ENCODE measurements at regions not wholly inside any gene's neighbourhood (a gene's known extent, or its start where the extent isn't known, plus 50 kb on each side); places are given as distances from the start of the nearest gene placed in this dataset.

GRCh38 chr22:47382164-47382890 lies 619.9 kb downstream of the TBC1D22A start:
- no peak for ATAC-seq
- DNase-seq (ENCODE audit: missing footprints) = no peak
- intact Hi-C loops (cut with DNase I) = no loop called here

DNA sequence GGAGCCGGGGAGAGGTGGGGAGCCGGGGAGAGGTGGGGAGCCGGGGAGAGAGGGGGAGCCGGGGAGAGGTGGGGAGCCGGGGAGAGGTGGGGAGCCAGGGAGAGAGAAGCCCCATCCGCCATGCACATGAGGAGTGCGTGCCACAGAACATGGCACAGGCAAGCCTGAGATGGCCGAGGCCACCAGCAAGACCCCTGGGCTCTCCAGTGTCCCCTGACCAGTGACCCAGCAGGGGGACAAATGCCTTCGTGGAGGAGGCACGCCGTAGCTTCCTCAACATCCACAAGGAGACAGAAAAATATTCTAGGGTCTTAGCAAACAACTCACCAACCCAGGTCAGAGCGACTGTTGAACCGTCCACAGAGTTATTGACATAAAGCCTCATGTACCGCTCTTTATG lies 618.8 kb downstream of the TBC1D22A start:
- ATAC-seq (no peak), DNase-seq (ENCODE audit: missing footprints) (no peak)
- intact Hi-C loops (cut with DNase I) = no loop called here

DNA sequence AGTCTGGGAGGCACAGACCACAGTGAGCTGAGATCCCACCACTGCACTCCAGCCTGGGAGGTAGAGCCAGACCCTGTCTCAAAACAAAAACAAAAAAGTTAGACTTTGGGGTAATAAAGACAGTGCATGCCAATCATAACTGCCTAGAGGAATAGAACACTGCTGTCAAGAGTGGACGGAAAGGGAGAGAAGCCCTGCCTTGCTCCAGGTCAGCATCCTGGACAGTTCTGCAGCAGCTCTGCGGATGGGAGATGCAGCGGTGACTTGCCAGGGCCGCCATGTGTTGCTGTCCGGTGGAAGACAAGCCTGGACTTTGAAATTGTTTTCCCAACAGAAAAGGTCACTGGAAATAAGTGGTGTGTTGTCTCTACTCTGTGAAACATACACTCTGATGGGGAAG lies 618.2 kb downstream of the TBC1D22A start:
- intact Hi-C loops (cut with DNase I) = no loop called here
- ATAC-seq = no peak
- DNase-seq (ENCODE audit: missing footprints) = no peak

DNA sequence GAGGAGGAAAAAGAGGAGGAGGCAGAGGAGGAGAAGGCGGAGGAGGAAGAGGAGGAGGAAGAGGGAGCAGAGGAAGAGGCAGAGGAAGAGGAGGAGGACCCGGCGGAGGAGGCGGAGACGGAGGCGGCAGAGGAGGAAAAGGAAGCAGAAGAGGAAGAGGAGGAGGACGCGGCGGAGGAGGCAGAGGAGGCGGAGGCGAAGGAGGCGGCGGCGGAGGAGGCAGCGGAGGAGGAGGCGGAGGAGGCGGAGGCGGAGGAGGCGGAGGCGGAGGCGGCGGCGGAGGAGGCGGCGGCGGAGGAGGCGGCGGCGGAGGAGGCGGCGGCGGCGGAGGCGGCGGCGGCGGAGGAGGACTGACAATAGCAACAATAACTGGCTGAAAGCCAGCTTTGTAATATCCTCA lies 616.6 kb downstream of the TBC1D22A start:
- ATAC-seq = no peak
- intact Hi-C loops (cut with DNase I) = no loop called here
- no peak for DNase-seq (ENCODE audit: missing footprints)

DNA sequence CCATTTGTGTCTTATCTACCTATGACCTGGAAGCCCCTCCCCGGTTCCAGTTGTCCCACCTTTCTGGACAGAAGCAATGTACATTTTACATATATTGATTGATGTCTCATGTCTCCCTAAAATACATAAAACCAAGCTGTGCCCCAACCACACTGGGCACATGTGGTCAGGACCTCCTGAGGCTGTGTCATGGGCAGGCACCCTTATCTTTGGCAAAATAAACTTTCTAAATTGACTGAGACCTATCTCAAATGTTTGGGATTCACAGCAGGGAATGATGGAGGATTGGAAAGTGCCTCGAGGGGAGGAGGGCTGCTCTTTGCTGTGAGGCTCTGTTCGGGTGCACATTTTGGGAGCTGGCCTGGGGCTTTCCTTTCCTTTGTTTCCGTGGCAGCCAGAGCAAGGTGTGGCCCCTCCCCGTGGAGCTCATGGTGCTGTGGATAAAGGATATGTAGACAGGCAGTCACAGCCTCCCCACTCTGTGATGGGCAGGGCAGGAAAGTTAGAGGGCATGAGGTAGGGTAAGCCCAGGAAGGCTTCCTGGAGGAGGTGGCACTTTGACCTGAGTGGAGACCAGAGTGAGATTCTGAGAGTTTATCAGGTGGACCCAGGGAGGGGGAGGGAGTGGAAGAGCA lies 615.6 kb downstream of the TBC1D22A start:
- intact Hi-C loops (cut with DNase I) = no loop called here
- ATAC-seq (no peak), DNase-seq (ENCODE audit: missing footprints) (no peak)

GRCh38 chr22:47376901-47377505 lies 614.6 kb downstream of the TBC1D22A start:
- ATAC-seq (no peak), DNase-seq (ENCODE audit: missing footprints) (no peak)
- intact Hi-C loops (cut with DNase I) = no loop called here

GRCh38 chr22:47376322-47376700 lies 613.9 kb downstream of the TBC1D22A start:
- ATAC-seq (no peak), DNase-seq (ENCODE audit: missing footprints) (no peak)
- intact Hi-C loops (cut with DNase I) = no loop called here

DNA sequence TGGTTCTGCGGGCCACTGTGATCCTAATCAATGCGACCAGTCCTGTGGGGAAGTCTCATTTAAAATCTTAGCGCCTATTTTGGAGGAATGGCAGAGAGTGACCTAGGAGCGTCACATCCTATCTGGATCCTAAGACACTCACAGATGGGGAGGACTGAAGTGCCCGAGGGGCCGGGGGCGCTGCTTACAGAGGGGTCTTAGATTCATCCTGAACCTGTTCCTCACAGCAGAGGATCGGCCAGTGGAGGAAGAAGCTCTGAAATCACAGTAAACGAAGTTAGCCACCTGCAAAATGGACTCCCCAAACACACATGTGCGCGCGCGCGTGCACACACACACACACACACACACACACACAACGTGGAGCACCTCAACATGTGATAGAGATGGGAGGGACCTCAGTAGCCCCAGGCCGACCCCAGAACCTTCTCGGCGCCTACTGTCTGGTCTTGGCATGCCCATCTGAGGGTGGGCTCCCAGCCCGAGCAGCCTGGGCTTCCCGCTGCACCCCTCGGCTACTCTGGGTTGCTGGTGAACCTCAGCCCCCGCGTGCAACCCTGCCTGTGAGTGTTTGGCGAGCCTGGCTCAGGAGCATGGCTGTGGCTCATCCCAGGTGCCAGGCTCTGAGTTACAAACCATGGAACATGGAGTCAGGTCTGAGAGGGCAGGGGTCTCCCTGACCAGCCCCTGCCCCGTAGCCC lies 613.3 kb downstream of the TBC1D22A start:
- ATAC-seq (no peak), DNase-seq (ENCODE audit: missing footprints) (no peak)
- intact Hi-C loops (cut with DNase I) = no loop called here

DNA sequence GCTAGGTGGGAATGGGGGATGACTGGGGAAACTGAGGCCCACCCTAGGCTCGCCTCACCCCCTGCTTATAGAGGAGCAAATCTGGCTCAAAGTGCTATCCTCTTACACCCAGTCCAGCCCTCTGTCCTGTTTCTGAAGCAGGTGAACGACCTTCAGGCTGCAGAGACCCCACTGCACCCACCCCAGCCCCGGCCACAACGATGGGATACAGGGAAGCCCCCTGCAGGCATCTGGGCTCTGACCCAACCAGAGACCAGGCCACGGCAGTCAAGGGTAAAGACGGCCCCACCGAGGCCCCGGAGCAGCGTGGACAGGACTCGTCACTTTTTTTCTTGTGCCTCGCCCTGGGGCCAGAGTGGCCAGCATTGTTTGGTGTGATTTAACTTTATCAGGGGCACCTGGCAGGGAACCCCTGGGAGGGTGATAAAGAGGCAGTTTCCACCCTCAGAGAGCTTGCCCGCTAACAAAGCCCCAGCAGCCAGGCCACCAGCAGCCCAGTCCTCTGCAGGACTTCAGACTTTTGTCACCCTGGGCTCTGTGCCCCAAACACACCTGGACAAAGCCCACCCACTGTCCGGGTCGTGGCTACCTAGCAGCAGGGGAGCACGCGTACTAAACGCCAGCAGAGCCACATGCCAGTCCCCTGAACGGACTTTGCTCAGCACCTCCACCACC lies 612.6 kb downstream of the TBC1D22A start:
- intact Hi-C loops (cut with DNase I) = no loop called here
- DNase-seq (ENCODE audit: missing footprints) (no peak), ATAC-seq (no peak)

DNA sequence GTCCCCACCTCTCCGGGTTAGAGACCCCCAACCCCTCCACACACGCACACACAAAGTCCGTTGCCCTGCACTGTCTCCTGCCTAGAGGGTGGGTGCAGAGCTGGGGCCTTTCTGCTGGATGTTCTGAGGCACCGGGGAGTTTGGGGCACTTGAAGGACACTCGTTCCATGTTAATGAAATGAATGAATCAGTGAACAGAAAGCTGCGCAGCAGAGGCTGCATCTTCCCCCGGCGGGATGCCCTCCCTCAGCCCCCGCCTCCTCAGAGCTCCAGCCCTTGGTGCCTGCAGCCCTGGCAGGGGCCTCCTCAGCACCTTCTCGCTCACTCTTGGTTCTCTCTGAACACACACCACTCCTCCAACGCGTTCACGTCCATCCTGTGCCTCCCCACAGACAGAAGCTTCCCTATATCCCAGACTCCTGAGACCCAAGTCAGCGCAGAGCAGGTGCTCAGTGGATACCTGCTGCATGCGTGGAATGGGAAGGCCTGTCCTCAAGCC lies 611.9 kb downstream of the TBC1D22A start:
- ATAC-seq (no peak), DNase-seq (ENCODE audit: missing footprints) (no peak)
- intact Hi-C loops (cut with DNase I) = no loop called here

DNA sequence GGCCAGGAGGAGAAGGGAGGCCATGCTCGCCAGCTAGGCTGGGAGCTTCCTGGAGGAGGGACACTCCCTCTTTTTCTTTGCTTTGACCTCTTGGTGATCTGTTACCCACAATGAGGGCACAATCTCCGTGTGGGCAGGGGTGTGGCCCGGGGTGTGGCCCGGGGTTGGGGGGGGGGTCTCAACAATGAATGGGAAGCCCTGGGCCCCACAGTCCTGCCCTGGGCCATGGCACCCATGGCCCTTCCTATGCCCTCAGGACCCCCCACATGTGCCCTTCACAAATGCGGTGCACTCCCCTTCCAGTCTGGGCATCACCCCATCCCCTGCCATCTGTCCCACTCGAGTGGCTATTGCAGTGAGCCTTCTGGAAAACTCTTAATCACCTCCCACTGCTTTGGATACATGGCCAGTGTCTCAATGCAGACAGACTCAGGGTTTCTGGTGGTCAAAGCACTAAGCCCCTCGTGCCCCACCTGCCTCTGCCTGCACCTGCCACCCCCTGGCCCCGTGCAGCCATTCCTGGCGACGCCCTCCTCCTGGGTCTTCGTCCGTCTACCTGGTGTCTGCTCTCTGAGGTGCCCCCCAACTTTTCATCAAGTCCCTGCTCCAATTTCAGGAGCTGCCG lies 611.3 kb downstream of the TBC1D22A start:
- intact Hi-C loops (cut with DNase I) = no loop called here
- no peak for ATAC-seq
- no peak for DNase-seq (ENCODE audit: missing footprints)

DNA sequence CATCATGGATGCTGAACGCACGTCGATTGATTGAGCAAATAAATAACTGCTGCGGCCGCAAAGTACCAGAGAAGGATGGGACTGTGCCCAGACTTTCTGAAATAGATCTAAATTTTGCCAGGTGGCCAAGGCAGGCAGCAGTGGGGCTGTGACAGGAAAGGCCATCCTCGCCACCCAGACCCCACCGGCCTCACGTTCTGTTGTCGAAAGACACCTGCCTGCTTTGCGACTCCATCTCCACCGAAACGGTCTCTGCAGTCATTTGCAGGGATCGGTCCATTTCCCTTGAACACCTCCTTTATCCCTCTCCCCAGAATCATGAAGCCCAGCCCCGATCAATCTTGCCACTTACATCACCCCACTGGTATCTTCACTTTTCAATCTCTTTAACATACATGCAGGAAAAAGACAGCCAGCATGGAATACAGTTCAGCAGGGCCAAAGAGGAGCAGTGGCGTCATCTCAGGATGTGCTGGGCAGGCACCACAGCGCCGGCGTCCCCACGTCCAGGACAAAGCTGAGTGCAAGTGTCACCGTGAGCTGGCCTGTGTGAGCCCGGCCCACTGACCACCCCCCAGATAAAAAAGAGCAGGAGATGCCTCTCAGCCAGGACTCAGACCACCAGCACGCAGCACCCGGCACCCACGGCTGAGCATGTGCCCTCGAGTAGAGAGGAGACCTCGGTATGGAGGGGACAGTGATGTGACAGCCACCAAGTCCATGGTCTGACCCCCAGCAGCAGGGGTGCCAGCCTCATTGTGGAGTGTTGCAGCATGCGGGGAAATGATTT lies 610.3 kb downstream of the TBC1D22A start:
- DNase-seq (ENCODE audit: missing footprints) (no peak), ATAC-seq (no peak)
- intact Hi-C loops (cut with DNase I) = no loop called here

DNA sequence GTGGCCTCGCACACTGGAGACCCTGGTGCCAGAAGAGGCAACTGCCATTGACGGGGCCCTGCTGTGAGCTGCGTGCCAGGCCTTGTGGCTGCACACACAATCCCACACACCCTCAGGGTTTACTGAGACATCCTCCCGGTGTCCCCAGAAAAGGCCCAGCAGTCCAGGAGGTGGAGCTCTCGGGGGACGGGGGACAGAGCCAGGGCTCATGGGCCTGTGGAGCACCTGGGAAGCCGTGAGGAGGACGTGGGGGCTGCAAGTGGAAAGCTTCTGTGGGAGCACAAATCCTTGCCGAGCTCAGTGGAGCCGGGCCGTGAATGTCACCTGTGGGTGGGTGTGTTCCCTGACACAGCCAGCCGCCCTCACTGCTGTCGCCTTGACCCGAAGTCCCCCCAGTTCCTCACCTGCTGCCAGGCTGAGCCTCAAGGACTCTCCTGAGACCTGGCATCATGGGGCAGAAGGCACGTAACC lies 609.7 kb downstream of the TBC1D22A start:
- DNase-seq (ENCODE audit: missing footprints) (no peak), ATAC-seq (no peak)
- intact Hi-C loops (cut with DNase I) = no loop called here

DNA sequence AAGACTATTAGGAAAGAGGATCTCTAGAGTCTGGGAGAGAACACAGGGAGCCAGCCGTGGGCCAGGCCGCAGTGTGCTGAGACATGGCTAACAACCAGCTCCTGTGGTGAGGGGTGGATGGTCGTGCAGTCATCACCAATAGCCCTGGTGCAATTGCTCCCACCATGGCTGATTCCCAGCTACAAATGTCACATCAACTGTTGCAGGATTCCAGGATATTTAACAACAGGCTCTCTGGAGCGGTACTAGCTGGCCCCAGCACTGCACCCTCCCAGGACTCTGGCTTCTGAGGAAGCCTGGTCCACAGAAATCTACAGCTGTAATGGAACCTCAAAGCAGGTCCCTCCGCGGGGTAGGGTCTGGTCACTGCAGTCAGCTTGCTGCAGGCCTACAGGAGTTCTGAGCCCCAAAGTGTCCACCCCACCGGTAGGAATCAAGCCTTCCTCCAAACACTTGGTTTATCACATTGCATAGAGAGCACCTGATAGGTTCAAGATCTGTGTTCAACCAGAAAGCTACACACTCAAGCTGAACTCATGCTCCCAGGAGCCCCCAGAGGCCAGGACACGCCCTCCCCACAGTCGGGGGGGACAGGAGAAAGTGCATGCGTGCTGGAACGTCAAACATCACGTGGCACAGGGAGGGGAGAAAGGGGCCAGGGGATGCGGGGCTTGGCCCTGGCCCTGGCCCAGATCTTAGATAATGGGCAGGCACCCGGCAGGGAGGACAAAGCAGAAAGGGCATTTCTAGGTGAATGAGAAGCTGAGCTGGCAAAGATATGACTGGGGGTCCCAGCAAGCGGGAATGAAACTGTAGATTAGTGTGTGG lies 609.0 kb downstream of the TBC1D22A start:
- no peak for DNase-seq (ENCODE audit: missing footprints)
- ATAC-seq = no peak
- intact Hi-C loops (cut with DNase I) = no loop called here

DNA sequence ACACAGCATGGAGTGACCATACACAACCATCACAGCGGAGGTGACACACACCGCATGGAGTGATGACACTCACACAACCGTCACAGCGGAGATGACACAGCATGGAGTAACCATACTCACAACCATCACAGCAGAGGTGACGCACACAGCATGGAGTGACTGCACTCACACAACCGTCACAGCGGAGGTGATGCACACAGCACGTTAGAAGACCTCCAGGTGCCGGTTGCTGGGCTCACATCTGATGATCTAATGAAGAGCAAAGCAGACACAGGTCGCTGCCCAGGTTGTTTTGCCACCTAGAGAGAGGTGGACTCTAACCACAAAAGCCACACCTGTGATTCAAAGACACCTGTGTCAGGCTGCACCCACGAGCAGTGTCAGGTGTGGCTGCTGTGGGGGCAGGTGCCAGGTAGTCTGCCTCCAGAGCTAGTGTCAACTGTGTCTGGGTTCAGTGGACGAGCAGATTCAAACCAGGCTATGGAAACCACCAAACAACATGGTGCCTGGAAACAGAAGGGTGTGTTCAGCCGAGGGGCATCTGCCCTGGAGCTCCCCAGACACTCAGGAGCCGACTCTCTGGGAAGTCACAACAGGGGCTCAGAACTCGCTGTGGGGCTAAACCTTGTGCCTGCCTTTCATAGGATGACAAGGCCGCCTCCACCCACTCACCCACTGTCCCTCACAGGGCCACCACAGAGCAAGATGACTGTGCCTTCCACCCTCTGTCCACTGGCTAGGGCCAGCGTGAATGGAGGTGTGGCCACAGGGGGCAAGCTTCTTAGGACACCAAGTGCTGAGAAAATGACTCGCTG lies 608.2 kb downstream of the TBC1D22A start:
- no peak for DNase-seq (ENCODE audit: missing footprints)
- intact Hi-C loops (cut with DNase I) = no loop called here
- no peak for ATAC-seq

GRCh38 chr22:47369431-47370015 lies 607.1 kb downstream of the TBC1D22A start:
- DNase-seq (ENCODE audit: missing footprints) (no peak), ATAC-seq (no peak)
- intact Hi-C loops (cut with DNase I) = no loop called here

Measured in Right ventricle myocardium inferior (tissue), 1 donor.